ENCODE measurements at regions not wholly inside any gene's neighbourhood (a gene's known extent, or its start where the extent isn't known, plus 50 kb on each side); places are given as distances from the start of the nearest gene placed in this dataset.
"Not testable (repeated sequence)": the region's sequence is repeated elsewhere in the genome, so short reads cannot be mapped to it uniquely, and the experiment has no call there.

- no peak for DNase-seq
These were observed 264.9 kb downstream of the TLE1 start for GRCh38 chr9:81424431-81424830.

GRCh38 chr9:81423589-81424326 is 265.6 kb downstream of the TLE1 start:
- DNase-seq = no peak

GRCh38 chr9:81421090-81421489 is 268.3 kb downstream of the TLE1 start:
- not testable (repeated sequence) for DNase-seq

- no peak for DNase-seq
These were observed 269.3 kb downstream of the TLE1 start for GRCh38 chr9:81420024-81420423.

- DNase-seq = no peak
These were observed 271.4 kb downstream of the TLE1 start for GRCh38 chr9:81417941-81418340.

GRCh38 chr9:81417299-81417675 is 272.1 kb downstream of the TLE1 start:
- DNase-seq = no peak

GRCh38 chr9:81416476-81417298 is 272.7 kb downstream of the TLE1 start:
- DNase-seq = peak in 1 of 2 experiments; percentile 54

- DNase-seq = no peak
These were observed 274.5 kb downstream of the TLE1 start for GRCh38 chr9:81414836-81415235.

- DNase-seq = no peak
These were observed 277.4 kb downstream of the TLE1 start for GRCh38 chr9:81411961-81412360.

- DNase-seq = no peak
These were observed 279.1 kb downstream of the TLE1 start for GRCh38 chr9:81410201-81410600.

- no peak for DNase-seq
These were observed 280.4 kb downstream of the TLE1 start for GRCh38 chr9:81408951-81409350.

- DNase-seq = no peak
These were observed 284.3 kb downstream of the TLE1 start for GRCh38 chr9:81404931-81405598.

- DNase-seq = no peak
These were observed 291.6 kb downstream of the TLE1 start for GRCh38 chr9:81397481-81398381.

GRCh38 chr9:81396528-81396927 is 292.8 kb downstream of the TLE1 start:
- no peak for DNase-seq

GRCh38 chr9:81395676-81396054 is 293.7 kb downstream of the TLE1 start:
- no peak for DNase-seq

- DNase-seq = peak; percentile 43 to 71
These were observed 294.3 kb downstream of the TLE1 start for GRCh38 chr9:81394881-81395675.

- peak; percentile 27 to 42 for DNase-seq
These were observed 295.1 kb downstream of the TLE1 start for GRCh38 chr9:81393985-81394811.

- no peak for DNase-seq
These were observed 297.9 kb downstream of the TLE1 start for GRCh38 chr9:81391457-81391825.

GRCh38 chr9:81390792-81391456 is 298.4 kb downstream of the TLE1 start:
- DNase-seq = no peak

- peak in 1 of 2 experiments; percentile 22 for DNase-seq
These were observed 299.8 kb downstream of the TLE1 start for GRCh38 chr9:81389569-81389993.

All from NCI-H446 (cell line).